Left lung (tissue), 4 donors: ENCODE measurements at regions not wholly inside any gene's neighbourhood (a gene's known extent, or its start where the extent isn't known, plus 50 kb on each side); places are given as distances from the start of the nearest gene placed in this dataset.

Experiments used
- ATAC-seq: fragments of 200-7000 bp; cut with Tn5 transposase; one replicate; pipeline ENCODE4 v1.9.1; 2020; ENCODE audit warnings: moderate library complexity
- DNase-seq, 4 donors: peaks; one replicate each; pipeline ENCODE4 v3.0.0-alpha.2; 2013 to 2020
- H3K27ac ChIP-seq, 2 donors: fragments of 200-600 bp; sonication (generic) in 1 of 2; one replicate each; pipeline versions ENCODE4 v1.5.0 to v1.8.0; 2020 to 2021
- H3K27me3 ChIP-seq, 2 donors: fragments of 200-600 bp; sonication (generic) in 1 of 2; one replicate each; pipeline versions ENCODE4 v1.5.0 to v1.8.0; 2020 to 2021
- H3K36me3 ChIP-seq, 2 donors: fragments of 200-600 bp; sonication (generic) in 1 of 2; one replicate each; pipeline versions ENCODE4 v1.5.0 to v1.8.0; 2020 to 2021
- H3K4me1 ChIP-seq, 2 donors: fragments of 200-600 bp; one replicate each; pipeline ENCODE4 v1.8.0; 2021
- H3K4me3 ChIP-seq, 2 donors: fragments of 200-600 bp; sonication (generic) in 1 of 2; one replicate each; pipeline versions ENCODE4 v1.5.0 to v1.8.0; 2020 to 2021; ENCODE audit warnings: mild to moderate bottlenecking in 1 of 2
- H3K9me3 ChIP-seq, 2 donors: fragments of 200-600 bp; sonication (generic) in 1 of 2; one replicate each; pipeline versions ENCODE4 v1.5.0 to v1.8.0; 2020 to 2021
- intact Hi-C, 2 donors: fragments of 100-400 bp; cut with DNase I; formaldehyde crosslinking; loops; one replicate each; pipeline versions ENCODE4 v1.11.2 to v1.14.2; 2022
- TF ChIP-seq, protein P1 (sequence below), 2 donors: fragments of 200-600 bp; sonication (generic) in 1 of 2; IDR thresholded peaks; one replicate each; pipeline versions ENCODE4 v1.5.0 to v1.8.0; 2021; ENCODE audit warnings: antibody characterized with exemption in 2 of 2
- donor health status: DM: no; HTN: yes; CAD: no.
- donor health status: DM: no; HTN: no; CAD: no.

DNA sequence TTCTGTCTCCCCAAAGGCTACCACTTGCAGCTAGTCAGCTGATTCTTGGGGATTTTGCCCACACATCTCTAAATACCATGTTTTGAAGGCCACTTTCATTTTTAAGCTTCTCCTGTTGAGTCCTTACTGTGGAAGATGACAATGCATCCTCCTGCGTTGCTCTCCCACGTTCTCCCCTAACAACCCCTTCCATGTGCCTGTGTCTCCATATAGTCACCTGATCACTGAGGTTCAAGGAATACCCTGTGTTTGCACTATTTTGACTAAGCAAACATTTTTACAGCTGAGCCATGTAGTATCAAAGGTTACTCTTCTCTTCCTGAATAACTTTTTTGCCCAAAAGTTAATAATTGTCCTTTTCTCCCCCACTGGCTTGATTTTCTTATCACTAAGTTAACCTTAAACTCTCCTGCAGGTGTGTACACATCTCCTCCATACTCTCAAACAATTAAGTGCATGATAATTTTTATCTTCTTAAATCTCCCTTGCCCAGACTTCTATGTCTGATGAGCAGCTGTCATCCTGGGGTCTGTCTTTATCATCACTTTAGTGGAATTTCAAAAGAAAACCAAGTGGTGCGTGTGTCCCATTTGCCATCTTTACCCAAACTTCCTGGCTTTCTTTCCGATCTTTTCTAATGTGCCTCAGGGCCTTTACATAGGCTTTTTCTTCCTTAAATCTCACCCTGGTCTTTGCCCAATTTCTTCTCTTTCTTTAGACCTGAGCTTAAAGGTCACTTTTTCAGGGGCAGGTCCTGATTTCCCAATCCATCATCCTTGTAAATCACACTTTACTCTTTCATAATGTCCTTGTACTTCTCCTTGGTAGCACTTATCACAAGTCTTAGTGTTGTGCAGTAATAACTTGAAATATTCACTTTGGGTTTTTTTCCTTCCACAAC lies 85.2 kb upstream of the SPATS2L start:
- intact Hi-C loops: no loop called here
- TF ChIP-seq, protein P1, sequence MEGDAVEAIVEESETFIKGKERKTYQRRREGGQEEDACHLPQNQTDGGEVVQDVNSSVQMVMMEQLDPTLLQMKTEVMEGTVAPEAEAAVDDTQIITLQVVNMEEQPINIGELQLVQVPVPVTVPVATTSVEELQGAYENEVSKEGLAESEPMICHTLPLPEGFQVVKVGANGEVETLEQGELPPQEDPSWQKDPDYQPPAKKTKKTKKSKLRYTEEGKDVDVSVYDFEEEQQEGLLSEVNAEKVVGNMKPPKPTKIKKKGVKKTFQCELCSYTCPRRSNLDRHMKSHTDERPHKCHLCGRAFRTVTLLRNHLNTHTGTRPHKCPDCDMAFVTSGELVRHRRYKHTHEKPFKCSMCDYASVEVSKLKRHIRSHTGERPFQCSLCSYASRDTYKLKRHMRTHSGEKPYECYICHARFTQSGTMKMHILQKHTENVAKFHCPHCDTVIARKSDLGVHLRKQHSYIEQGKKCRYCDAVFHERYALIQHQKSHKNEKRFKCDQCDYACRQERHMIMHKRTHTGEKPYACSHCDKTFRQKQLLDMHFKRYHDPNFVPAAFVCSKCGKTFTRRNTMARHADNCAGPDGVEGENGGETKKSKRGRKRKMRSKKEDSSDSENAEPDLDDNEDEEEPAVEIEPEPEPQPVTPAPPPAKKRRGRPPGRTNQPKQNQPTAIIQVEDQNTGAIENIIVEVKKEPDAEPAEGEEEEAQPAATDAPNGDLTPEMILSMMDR (IDR thresholded peaks at IDR 0.05): no peak
- Histone ChIP-seq H3K4me3 (no peak overlapping the region), H3K9me3 (no peaks in the 10 kb centered on the region), H3K27ac (no peak overlapping the region), H3K36me3 (no peaks in the 10 kb centered on the region), H3K4me1 (no peaks in the 10 kb centered on the region), H3K27me3 (no peaks in the 10 kb centered on the region)
- ATAC-seq: no peak
- no peak for DNase-seq

DNA sequence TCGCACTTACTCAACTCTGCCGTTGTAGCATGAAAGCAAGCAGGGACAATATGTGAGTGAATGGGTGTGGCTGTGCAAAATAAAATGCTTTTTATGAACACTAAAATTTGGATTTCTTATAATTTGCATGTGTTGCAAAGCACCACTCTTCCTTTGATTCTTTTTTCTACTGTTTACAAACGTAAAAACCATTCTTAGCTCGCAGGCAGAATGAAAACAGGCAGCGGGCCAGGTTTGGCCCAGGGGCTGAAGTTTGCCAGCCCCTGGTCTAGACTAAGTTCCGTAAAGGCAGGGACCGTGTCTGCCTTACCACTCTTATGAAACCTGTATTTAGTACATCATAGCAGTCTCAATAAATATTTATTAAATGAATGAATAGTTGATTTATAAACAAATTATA lies 83.7 kb upstream of the SPATS2L start:
- H3K4me3 ChIP-seq: no peak overlapping the region
- no peak overlapping the region for H3K27ac ChIP-seq
- H3K36me3 ChIP-seq: no peaks in the 10 kb centered on the region
- TF ChIP-seq, protein P1 (IDR thresholded peaks at IDR 0.05): no peak
- H3K4me1 ChIP-seq: no peaks in the 10 kb centered on the region
- no peak for DNase-seq
- no peak for ATAC-seq
- intact Hi-C loops: no loop called here
- no peaks in the 10 kb centered on the region for H3K27me3 ChIP-seq
- H3K9me3 ChIP-seq: no peaks in the 10 kb centered on the region

DNA sequence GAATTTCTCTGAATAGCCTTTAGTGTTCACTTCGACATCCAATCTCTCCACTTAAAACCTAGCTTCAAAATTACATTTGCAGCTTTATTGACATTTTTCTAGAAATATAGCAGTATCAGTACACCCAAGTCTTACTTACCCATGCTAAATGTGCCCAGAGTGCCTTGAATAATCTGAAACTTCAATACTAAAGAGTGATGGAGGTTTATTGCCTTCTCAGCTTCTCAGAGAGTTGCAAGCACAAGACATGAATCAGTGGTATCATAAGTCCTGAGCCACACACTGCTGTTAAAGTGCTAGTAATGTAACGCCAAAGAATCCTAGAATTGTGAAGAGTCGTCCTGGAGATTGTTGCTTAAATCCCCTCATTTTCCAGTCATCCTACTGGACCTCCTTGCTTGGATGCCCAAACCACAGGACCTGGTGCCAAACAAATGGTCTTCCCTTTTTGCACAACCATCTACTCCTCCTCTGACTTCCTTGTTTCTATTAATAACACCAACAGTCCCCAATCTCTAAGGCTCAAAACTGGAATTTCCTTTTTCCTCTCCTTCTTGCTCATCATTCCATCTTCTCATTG lies 83.2 kb upstream of the SPATS2L start:
- DNase-seq: no peak
- TF ChIP-seq, protein P1 (IDR thresholded peaks at IDR 0.05): no peak
- intact Hi-C loops: no loop called here

DNA sequence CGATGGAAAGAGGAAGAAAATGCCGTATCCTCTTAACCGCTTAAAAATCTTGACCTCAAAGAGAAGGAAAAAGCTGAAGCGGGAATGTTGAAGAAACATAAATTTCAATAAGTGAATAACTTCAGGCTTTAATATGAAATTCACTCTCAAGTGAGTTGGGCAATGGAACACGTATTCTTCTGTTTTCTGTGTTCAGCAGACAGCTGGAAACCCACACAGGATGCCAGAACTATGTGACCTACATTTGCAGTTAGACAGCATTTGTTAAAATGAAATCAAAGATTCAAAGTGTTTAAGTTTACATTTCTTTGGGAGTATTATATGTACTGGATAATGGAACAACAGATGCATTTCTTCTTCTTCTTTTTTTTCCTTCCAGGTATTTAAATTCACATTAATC lies 80.5 kb upstream of the SPATS2L start:
- TF ChIP-seq, protein P1 (IDR thresholded peaks at IDR 0.05): no peak
- H3K27ac ChIP-seq: peak overlapping the region in 1 of 2 donors; percentile 10
- H3K4me1 ChIP-seq: no peaks in the 10 kb centered on the region
- H3K4me3 ChIP-seq: no peak overlapping the region
- DNase-seq (peak in 2 of 4 donors; percentile 59 to 83), ATAC-seq (no peak)
- no peaks in the 10 kb centered on the region for H3K27me3 ChIP-seq
- no peaks in the 10 kb centered on the region for H3K36me3 ChIP-seq
- intact Hi-C loops: no loop called here
- no peaks in the 10 kb centered on the region for H3K9me3 ChIP-seq

More for the DNA sequence above, 83.2 kb upstream of the SPATS2L start:
- no peaks in the 10 kb centered on the region for H3K36me3 ChIP-seq
- no peak overlapping the region for H3K4me3 ChIP-seq
- H3K9me3 ChIP-seq: no peaks in the 10 kb centered on the region
- no peaks in the 10 kb centered on the region for H3K27me3 ChIP-seq
- H3K4me1 ChIP-seq: no peaks in the 10 kb centered on the region
- H3K27ac ChIP-seq: no peak overlapping the region
- ATAC-seq: peak; percentile 31
